Nephron progenitor cell (in vitro differentiated cells): ENCODE measurements at regions not wholly inside any gene's neighbourhood (a gene's known extent, or its start where the extent isn't known, plus 50 kb on each side); places are given as distances from the start of the nearest gene placed in this dataset.

Source experiments
- DNase-seq: peaks from one replicate; pipeline ENCODE4 v3.0.0; 2021
- H3K27ac Mint-ChIP-seq: 2 replicates; pipeline ENCODE4 v1.8.0; 2021; ENCODE audit warnings: mild to moderate bottlenecking, moderate library complexity, mixed read lengths
- H3K27me3 Mint-ChIP-seq: 2 replicates; pipeline ENCODE4 v1.8.0; 2021; ENCODE audit warnings: mild to moderate bottlenecking, low read depth, mixed read lengths; ENCODE audit not compliant: poor library complexity
- H3K36me3 Mint-ChIP-seq: 2 replicates; pipeline ENCODE4 v1.8.0; 2021; ENCODE audit warnings: low read depth, mixed read lengths
- H3K4me1 Mint-ChIP-seq: 2 replicates; pipeline ENCODE4 v1.8.0; 2021; ENCODE audit warnings: mixed read lengths
- H3K4me3 Mint-ChIP-seq: 2 replicates; pipeline ENCODE4 v1.8.0; 2021; ENCODE audit warnings: mild to moderate bottlenecking, moderate library complexity, mixed read lengths
- H3K9me3 Mint-ChIP-seq: 2 replicates; pipeline ENCODE4 v1.8.0; 2021; ENCODE audit warnings: mild to moderate bottlenecking, moderate library complexity, mixed read lengths
- TF ChIP-seq, protein P1 (sequence below): fragments of 200-600 bp; sonication (generic); IDR thresholded peaks from 2 replicates; pipeline ENCODE4 v1.5.0; 2021; ENCODE audit warnings: antibody characterized with exemption

DNA sequence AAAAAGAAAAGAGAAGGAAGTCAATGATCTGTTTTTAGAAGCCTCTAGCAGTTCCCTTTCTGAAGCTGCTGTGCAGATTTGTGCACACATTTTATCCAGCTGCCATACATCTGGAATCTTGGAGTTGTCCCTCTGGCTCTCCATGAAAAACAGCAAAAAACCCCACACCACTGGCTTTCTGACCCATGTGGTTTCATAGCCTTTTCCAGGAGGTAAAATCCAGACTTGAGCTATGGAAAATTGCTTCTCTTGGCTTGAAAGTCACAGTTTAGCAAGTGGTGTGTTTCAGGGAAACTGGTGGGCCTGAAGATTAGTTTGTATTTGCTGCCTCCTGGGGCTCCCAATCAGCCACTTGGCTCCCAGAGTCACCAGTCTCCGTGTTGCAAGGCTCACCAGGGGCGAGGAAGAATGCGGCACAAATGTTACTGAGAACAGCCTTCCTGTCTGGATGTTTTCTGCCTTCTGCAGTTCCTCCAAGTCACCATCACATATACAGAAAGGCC is 50.1 kb upstream of the ADRB1 start:
- peaks cover 19% of the 10 kb centered on the region for H3K4me1 Mint-ChIP-seq
- no peak overlapping the region for H3K27ac Mint-ChIP-seq
- H3K27me3 Mint-ChIP-seq = peaks cover 12% of the 10 kb centered on the region
- no peak overlapping the region for H3K4me3 Mint-ChIP-seq
- H3K36me3 Mint-ChIP-seq = no peaks in the 10 kb centered on the region
- TF ChIP-seq, protein P1, sequence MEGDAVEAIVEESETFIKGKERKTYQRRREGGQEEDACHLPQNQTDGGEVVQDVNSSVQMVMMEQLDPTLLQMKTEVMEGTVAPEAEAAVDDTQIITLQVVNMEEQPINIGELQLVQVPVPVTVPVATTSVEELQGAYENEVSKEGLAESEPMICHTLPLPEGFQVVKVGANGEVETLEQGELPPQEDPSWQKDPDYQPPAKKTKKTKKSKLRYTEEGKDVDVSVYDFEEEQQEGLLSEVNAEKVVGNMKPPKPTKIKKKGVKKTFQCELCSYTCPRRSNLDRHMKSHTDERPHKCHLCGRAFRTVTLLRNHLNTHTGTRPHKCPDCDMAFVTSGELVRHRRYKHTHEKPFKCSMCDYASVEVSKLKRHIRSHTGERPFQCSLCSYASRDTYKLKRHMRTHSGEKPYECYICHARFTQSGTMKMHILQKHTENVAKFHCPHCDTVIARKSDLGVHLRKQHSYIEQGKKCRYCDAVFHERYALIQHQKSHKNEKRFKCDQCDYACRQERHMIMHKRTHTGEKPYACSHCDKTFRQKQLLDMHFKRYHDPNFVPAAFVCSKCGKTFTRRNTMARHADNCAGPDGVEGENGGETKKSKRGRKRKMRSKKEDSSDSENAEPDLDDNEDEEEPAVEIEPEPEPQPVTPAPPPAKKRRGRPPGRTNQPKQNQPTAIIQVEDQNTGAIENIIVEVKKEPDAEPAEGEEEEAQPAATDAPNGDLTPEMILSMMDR = no peak
- H3K9me3 Mint-ChIP-seq = no peaks in the 10 kb centered on the region
- DNase-seq = no peak
